ENCODE measurements at regions not wholly inside any gene's neighbourhood (a gene's known extent, or its start where the extent isn't known, plus 50 kb on each side); places are given as distances from the start of the nearest gene placed in this dataset.

- RAD21 ChIA-PET (ENCODE audit: unreplicated experiment) = no interaction called here
- Histone ChIP-seq H3K9me3 (replicated peaks; ENCODE audit: control insufficient read depth, insufficient read depth, low read length) (no peaks in the 10 kb centered on the region; the same call in 2 of the 3 replicates), H3K36me3 (ENCODE audit: control insufficient read depth in 2 of 2, insufficient read depth in 2 of 2, low read length in 1 of 2) (no peaks in the 10 kb centered on the region), H3K4me1 (ENCODE audit: control insufficient read depth, insufficient read depth, low read length) (no peaks in the 10 kb centered on the region), H2AFZ (ENCODE audit: control insufficient read depth, low read depth, low read length) (no peak overlapping the region), H3K79me2 (ENCODE audit: control insufficient read depth, insufficient read depth, low read length) (no peaks in the 10 kb centered on the region), H3K4me3 (no peak overlapping the region), H3K4me2 (ENCODE audit: control insufficient read depth, insufficient read depth) (no peak overlapping the region), H4K20me1 (ENCODE audit: control insufficient read depth, insufficient read depth) (no peaks in the 10 kb centered on the region), H3K27me3 (replicated peaks in 1 of 2; ENCODE audit: control insufficient read depth in 2 of 2, insufficient read depth in 2 of 2, low read length in 1 of 2) (no peaks in the 10 kb centered on the region), H3K9ac (ENCODE audit: control insufficient read depth, insufficient read depth, low read length) (no peak overlapping the region), H3K27ac (ENCODE audit: control insufficient read depth, insufficient read depth) (no peak overlapping the region)
- DNase-seq (ENCODE audit: low read depth, low spot score) = no peak
- no peak for FAIRE-seq
- intact Hi-C loops (cut with micrococcal nuclease; ENCODE audit: unreplicated experiment) = no loop called here
- in situ Hi-C loops (cut with MboI) = no loop called here
- no peak for TF ChIP-seq ZNF24 (IDR thresholded peaks at IDR 0.05)
- TF ChIP-seq MYB (IDR thresholded peaks at IDR 0.05; ENCODE audit: borderline replicate concordance, low read depth, low read length) = no peak
- TF ChIP-seq USF1 (IDR thresholded peaks at IDR 0.05; ENCODE audit: borderline replicate concordance, extremely low read length, insufficient read depth, low read depth, low read length) = no peak
- TF ChIP-seq, protein P1, sequence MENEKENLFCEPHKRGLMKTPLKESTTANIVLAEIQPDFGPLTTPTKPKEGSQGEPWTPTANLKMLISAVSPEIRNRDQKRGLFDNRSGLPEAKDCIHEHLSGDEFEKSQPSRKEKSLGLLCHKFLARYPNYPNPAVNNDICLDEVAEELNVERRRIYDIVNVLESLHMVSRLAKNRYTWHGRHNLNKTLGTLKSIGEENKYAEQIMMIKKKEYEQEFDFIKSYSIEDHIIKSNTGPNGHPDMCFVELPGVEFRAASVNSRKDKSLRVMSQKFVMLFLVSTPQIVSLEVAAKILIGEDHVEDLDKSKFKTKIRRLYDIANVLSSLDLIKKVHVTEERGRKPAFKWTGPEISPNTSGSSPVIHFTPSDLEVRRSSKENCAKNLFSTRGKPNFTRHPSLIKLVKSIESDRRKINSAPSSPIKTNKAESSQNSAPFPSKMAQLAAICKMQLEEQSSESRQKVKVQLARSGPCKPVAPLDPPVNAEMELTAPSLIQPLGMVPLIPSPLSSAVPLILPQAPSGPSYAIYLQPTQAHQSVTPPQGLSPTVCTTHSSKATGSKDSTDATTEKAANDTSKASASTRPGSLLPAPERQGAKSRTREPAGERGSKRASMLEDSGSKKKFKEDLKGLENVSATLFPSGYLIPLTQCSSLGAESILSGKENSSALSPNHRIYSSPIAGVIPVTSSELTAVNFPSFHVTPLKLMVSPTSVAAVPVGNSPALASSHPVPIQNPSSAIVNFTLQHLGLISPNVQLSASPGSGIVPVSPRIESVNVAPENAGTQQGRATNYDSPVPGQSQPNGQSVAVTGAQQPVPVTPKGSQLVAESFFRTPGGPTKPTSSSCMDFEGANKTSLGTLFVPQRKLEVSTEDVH (IDR thresholded peaks at IDR 0.05; ENCODE audit: low read depth, partially characterized antibody) = no peak
- TF ChIP-seq, protein P2, sequence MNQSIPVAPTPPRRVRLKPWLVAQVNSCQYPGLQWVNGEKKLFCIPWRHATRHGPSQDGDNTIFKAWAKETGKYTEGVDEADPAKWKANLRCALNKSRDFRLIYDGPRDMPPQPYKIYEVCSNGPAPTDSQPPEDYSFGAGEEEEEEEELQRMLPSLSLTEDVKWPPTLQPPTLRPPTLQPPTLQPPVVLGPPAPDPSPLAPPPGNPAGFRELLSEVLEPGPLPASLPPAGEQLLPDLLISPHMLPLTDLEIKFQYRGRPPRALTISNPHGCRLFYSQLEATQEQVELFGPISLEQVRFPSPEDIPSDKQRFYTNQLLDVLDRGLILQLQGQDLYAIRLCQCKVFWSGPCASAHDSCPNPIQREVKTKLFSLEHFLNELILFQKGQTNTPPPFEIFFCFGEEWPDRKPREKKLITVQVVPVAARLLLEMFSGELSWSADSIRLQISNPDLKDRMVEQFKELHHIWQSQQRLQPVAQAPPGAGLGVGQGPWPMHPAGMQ (IDR thresholded peaks at IDR 0.05; ENCODE audit: borderline replicate concordance) = no peak
- TF ChIP-seq NFYA (IDR thresholded peaks at IDR 0.05; ENCODE audit: borderline replicate concordance, low read depth, low read length) = no peak
- TF ChIP-seq NR2C2 (IDR thresholded peaks at IDR 0.05; ENCODE audit: borderline replicate concordance, control insufficient read depth, insufficient read length, low read depth) = no peak
- TF ChIP-seq SPI1 (IDR thresholded peaks at IDR 0.05; ENCODE audit: borderline replicate concordance, insufficient read depth, low read depth, low read length) = no peak
- no peak for TF ChIP-seq REST (IDR thresholded peaks at IDR 0.05; ENCODE audit: low read depth, low read length)
- no peak for TF ChIP-seq MAX (IDR thresholded peaks at IDR 0.05; ENCODE audit: low read depth, low read length)
- no peak for ATAC-seq
- POLR2A ChIA-PET = no interaction called here
- CTCF ChIA-PET = no interaction called here
- WGBS (ENCODE audit: insufficient coverage, insufficient replicate concordance, low lambda C conversion rate, missing lambda C conversion rate) = 22% methylated on average over 5 of the region's 5 CpGs
- no TSS peak for BruUV-seq (replicated peaks)
- SMC1A ChIA-PET (ENCODE audit: uncharacterized antibody, unreplicated experiment) = no interaction called here
Observed at GRCh38 chr12:128111951-128112350, 155.0 kb upstream of the TMEM132C start.
